PFSK-1 (cell line): ENCODE measurements at regions not wholly inside any gene's neighbourhood (a gene's known extent, or its start where the extent isn't known, plus 50 kb on each side); places are given as distances from the start of the nearest gene placed in this dataset.

Experiments
- POLR2AphosphoS5 ChIP-seq: IDR thresholded peaks from 2 replicates; pipeline ENCODE4 v1.6.1; 2012; ENCODE audit warnings: low read depth, mild to moderate bottlenecking, control low read depth, low read length, moderate library complexity
- SIN3A ChIP-seq: IDR thresholded peaks from 2 replicates; pipeline ENCODE4 v1.6.1; 2012; ENCODE audit warnings: mild to moderate bottlenecking, low read length, moderate library complexity, borderline replicate concordance; ENCODE audit not compliant: insufficient read depth
- TAF1 ChIP-seq: IDR thresholded peaks from 2 replicates; pipeline ENCODE4 v1.6.1; 2012; ENCODE audit warnings: low read length, control low read depth, borderline replicate concordance; ENCODE audit not compliant: insufficient read depth

- TF ChIP-seq SIN3A (no peak), POLR2AphosphoS5 (no peak), TAF1 (no peak)
These were observed 1443.2 kb downstream of the SUCLG1 start for GRCh38 chr2:83015900-83016299.
